Thymus (tissue), 11 donors: ENCODE measurements at regions not wholly inside any gene's neighbourhood (a gene's known extent, or its start where the extent isn't known, plus 50 kb on each side); places are given as distances from the start of the nearest gene placed in this dataset.

Experiments used
- DNase-seq, 9 donors: peaks; one replicate each; pipeline ENCODE4 v3.0.0-alpha.2; 2013; ENCODE audit warnings: low spot score in 9 of 9, low read depth in 6 of 9, missing footprints in 1 of 9
- H3K27ac ChIP-seq, 2 donors: one replicate each; pipeline ENCODE4 v1.5.1; 2013; ENCODE audit warnings: control low read depth in 1 of 2, low read depth in 1 of 2, low read length in 1 of 2, mild to moderate bottlenecking in 1 of 2, moderate library complexity in 1 of 2
- H3K27me3 ChIP-seq, 2 donors: one replicate each; pipeline ENCODE4 v1.5.1; 2013; ENCODE audit warnings: low read length in 1 of 2; ENCODE audit not compliant: control insufficient read depth in 2 of 2, insufficient read depth in 1 of 2
- H3K36me3 ChIP-seq, 2 donors: one replicate each; pipeline ENCODE4 v1.5.1; 2013; ENCODE audit warnings: low read length in 1 of 2, mild to moderate bottlenecking in 1 of 2, moderate library complexity in 1 of 2; ENCODE audit not compliant: control insufficient read depth in 2 of 2, insufficient read depth in 2 of 2
- H3K4me1 ChIP-seq, 2 donors: one replicate each; pipeline ENCODE4 v1.5.1; 2013; ENCODE audit warnings: low read length in 2 of 2; ENCODE audit not compliant: control insufficient read depth in 2 of 2, insufficient read depth in 2 of 2
- H3K4me3 ChIP-seq, 2 donors: one replicate each; pipeline ENCODE4 v1.5.1; 2013; ENCODE audit warnings: low read length in 2 of 2, control low read depth in 1 of 2, mild to moderate bottlenecking in 1 of 2
- H3K9me3 ChIP-seq, 2 donors: one replicate each; pipeline ENCODE4 v1.5.1; 2013; ENCODE audit warnings: low read length in 1 of 2, mild to moderate bottlenecking in 1 of 2; ENCODE audit not compliant: control insufficient read depth in 2 of 2, insufficient read depth in 1 of 2
- WGBS: extraction: QIAGEN DNeasy Blood & Tissue Kit; methylation state at CpG from one replicate; pipeline ENCODE4 v1.1.7; 2013; 5-methylcytosine and 5-hydroxymethylcytosine counted together
- donor health status: healthy.

DNA sequence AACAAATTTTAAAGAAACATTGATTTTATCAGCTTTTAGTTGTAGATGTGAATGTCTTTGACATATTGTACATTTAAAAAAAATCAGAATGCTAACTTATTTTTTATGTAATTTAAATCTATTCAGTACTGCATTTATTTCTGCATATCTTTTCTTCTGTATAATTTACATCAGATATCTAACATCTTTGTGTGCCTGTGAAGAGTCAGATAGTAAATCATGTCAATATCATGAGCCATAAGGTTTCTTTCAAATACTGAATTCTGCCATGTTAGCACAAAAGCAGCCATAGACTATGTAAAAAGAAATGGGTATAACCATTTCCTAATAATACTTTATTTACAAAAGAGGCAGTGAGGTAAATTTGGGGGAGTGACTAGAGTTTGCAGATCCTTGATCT, 1829.2 kb downstream of the NCAM2 start:
- Histone ChIP-seq H3K4me1 (no peaks in the 10 kb centered on the region), H3K9me3 (peaks cover 0 to 10% of the 10 kb centered on the region in 2 donors), H3K27ac (no peak overlapping the region), H3K36me3 (no peaks in the 10 kb centered on the region), H3K27me3 (no peaks in the 10 kb centered on the region), H3K4me3 (no peak overlapping the region)
- DNase-seq: no peak

DNA sequence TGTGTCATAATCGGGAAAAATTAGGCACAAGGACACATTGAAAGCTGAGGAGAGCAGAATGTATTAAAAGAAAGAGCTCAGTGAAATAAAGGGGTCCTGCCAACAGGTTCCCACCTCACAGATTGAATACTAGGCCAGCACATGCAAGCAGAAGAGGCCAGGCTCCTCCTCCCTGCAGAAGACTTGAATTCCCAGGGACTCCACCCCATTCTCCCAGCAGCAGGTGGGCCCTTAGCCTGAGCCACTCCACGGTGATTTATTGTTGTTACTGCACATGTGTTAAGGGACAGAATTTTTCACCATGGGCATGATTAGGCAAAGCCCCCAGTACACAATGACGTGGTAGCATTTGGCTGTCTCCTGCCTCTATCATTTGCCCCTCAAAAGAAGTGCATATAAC, 1844.7 kb downstream of the NCAM2 start:
- DNase-seq: no peak
- H3K9me3 ChIP-seq: peaks cover 0 to 7% of the 10 kb centered on the region in 2 donors
- 81% methylated on average over 3 of the region's 3 CpGs for WGBS
- no peak overlapping the region for H3K4me3 ChIP-seq
- H3K36me3 ChIP-seq: no peaks in the 10 kb centered on the region
- no peak overlapping the region for H3K27ac ChIP-seq
- no peaks in the 10 kb centered on the region for H3K4me1 ChIP-seq
- H3K27me3 ChIP-seq: no peaks in the 10 kb centered on the region

DNA sequence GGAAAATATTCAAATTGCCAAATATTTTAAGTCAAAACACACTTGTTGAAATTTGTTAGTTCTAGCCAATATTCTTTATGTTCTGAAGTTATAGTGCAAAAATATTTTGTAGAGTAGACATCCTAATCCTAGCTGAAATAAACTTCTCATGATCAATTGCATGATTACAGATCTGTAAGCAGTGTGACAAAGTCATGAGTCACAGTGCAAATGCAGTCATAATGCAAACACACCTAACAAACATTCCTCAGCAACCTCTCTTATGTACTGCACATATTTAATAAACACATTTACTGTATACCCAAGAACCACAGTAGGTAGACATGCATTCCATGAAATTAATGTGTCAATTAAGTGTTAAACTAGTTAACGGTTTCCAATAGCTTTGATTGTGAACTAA, 1857.4 kb downstream of the NCAM2 start:
- H3K4me1 ChIP-seq: no peaks in the 10 kb centered on the region
- WGBS: 91% methylated on average over 1 of the region's 1 CpG
- no peak overlapping the region for H3K4me3 ChIP-seq
- H3K27me3 ChIP-seq: no peaks in the 10 kb centered on the region
- peaks cover 0 to 4% of the 10 kb centered on the region in 2 donors for H3K9me3 ChIP-seq
- DNase-seq: no peak
- H3K27ac ChIP-seq: no peak overlapping the region
- no peaks in the 10 kb centered on the region for H3K36me3 ChIP-seq

DNA sequence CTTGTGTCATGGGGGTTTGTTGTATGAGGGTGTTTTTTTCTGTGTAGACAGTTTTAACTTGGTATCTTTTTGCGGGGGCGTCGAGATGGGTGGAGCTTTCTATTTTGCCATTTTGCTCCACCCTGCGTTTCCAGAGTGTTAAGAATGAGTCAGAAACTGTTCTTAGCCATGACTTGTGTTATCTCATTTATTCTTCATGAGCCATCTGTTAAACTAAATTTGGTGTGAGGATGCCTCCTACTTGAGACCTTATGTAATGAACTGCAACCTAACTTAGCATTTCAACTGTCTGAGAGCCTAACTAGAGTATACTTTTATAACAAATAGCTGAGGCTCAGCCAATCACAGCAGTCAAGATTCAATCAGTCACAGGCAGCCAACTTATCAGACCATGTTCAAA, 1873.5 kb downstream of the NCAM2 start:
- Histone ChIP-seq H3K4me3 (no peak overlapping the region), H3K4me1 (no peaks in the 10 kb centered on the region), H3K27ac (no peak overlapping the region), H3K27me3 (no peaks in the 10 kb centered on the region), H3K36me3 (no peaks in the 10 kb centered on the region), H3K9me3 (no peaks in the 10 kb centered on the region)
- whole genome bisulfite sequencing: 93% methylated on average over 4 of the region's 4 CpGs
- DNase-seq: no peak

DNA sequence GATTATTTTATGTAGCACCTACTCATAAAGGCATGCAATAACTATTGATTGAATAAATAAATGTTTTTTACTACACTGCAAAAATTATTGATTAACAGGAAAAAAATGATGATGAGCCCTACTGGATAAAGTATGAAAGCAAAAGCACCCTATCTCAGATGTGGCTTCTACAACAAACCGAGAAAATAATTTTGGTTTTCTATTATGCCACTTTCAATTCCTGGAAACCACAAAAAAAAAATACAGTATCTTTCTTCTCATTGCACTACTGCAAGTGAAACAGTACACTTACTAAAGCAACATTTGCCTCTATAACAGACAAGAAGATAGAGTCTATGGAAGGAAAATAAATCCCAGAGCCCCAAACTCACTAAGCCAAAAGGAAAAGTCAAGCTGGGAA, 1882.4 kb downstream of the NCAM2 start:
- WGBS: 28% methylated on average over 1 of the region's 1 CpG
- no peak overlapping the region for H3K4me3 ChIP-seq
- no peaks in the 10 kb centered on the region for H3K4me1 ChIP-seq
- no peaks in the 10 kb centered on the region for H3K9me3 ChIP-seq
- H3K36me3 ChIP-seq: no peaks in the 10 kb centered on the region
- H3K27ac ChIP-seq: no peak overlapping the region
- peak in 1 of 9 donors; percentile 11 for DNase-seq
- no peaks in the 10 kb centered on the region for H3K27me3 ChIP-seq

DNA sequence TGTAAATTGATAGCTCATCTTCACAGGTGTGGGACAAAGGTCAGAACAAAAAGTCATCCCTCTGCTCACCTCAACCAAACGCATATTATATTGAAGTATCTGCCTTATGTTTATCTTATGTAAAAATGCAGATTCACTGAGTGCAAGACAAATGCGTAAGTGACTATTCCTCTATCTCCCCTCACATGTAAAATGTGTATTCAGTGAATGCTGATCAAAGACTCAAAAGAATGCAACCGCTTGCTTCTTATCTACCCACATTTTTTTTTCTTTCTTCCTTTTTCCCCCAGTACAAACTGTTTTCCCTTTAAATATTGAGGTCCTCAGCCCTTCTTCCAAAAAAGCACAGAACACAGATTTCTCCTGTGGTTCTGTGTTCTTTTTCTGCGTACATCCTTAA, 1882.9 kb downstream of the NCAM2 start:
- Histone ChIP-seq H3K4me1 (no peaks in the 10 kb centered on the region), H3K27ac (no peak overlapping the region), H3K27me3 (no peaks in the 10 kb centered on the region), H3K4me3 (no peak overlapping the region), H3K9me3 (no peaks in the 10 kb centered on the region), H3K36me3 (no peaks in the 10 kb centered on the region)
- no peak for DNase-seq
- WGBS: 79% methylated on average over 4 of the region's 4 CpGs

DNA sequence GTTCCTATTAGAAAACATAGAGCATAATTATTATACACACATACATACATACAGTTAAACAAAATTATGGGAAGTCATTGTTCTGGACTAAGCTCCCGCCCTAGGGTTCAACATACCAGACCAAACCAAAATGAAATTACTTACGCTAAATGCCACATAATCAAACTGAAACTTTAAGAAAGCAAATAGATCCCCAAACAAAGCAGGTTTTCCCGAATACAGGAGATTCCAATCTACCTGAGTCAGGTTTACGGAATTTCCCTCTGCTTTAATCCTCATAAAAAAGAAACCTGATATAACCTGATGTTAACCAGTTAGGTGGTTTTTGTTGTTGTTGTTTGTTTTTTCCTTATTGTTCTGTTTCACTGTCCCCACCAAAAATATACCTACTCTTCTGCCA, 1886.9 kb downstream of the NCAM2 start:
- DNase-seq: no peak
- Histone ChIP-seq H3K27ac (no peak overlapping the region), H3K4me1 (no peaks in the 10 kb centered on the region), H3K9me3 (no peaks in the 10 kb centered on the region), H3K36me3 (no peaks in the 10 kb centered on the region), H3K27me3 (no peaks in the 10 kb centered on the region), H3K4me3 (no peak overlapping the region)
- WGBS: 94% methylated on average over 4 of the region's 4 CpGs

DNA sequence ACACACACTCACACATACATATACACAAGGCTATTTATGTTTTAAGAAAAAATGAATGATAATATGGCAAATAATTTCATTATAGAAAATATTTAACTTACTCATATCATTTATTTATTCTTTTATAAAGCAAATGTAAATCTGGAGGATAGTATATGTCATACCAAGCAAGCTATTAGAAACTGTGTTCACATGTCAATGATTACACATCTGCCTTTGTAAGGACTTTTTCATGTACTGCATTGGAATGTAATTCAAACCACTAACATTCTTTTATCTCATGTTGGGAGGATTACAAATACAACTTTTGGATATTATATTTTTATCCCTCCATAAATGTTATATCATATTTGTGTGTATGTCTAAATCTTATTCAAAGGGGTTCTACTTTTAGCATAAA, 1887.4 kb downstream of the NCAM2 start:
- Histone ChIP-seq H3K4me3 (no peak overlapping the region), H3K27ac (no peak overlapping the region), H3K36me3 (no peaks in the 10 kb centered on the region), H3K9me3 (no peaks in the 10 kb centered on the region), H3K27me3 (no peaks in the 10 kb centered on the region), H3K4me1 (no peaks in the 10 kb centered on the region)
- DNase-seq: no peak

DNA sequence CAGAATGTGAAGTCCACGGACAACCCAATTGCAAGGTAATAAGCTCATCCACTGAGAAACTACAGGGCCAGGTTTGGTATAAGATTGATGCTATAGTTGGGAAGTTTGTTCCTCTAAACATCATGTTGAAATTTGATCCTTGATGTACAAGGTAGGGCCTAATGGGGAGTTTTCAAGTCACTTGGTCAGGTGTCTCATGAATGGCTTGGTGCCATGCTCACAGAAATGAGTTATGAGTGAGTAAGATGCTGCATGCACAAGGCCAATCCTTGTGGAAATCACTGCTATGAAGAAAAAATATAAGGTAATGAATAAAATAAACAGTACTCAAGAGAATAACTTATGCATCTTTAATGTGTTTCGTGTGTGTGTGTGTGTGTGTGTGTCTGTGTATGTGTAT, 1891.2 kb downstream of the NCAM2 start:
- H3K4me1 ChIP-seq: no peaks in the 10 kb centered on the region
- H3K27me3 ChIP-seq: no peaks in the 10 kb centered on the region
- DNase-seq: no peak
- H3K36me3 ChIP-seq: no peaks in the 10 kb centered on the region
- no peak overlapping the region for H3K4me3 ChIP-seq
- H3K9me3 ChIP-seq: no peaks in the 10 kb centered on the region
- WGBS: 92% methylated on average over 2 of the region's 2 CpGs
- H3K27ac ChIP-seq: no peak overlapping the region

DNA sequence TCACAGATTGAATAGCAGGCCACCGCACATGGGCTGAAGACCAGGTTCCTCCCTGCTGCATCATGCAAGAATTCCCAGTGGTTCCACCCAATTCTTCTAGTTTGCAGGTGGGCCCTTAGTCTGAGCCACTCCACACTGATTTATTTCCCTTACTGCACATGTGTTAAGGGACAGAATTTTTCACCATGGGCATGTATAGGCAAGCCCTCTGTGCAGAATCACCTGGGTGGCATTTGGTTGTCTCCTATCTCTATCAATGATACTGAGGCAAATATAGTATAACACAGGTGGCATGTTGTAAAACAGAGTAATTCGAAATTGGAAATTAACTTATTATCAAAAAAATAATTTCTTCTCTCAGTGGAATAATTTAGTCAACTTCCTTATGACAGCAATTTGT, 1892.4 kb downstream of the NCAM2 start:
- Histone ChIP-seq H3K9me3 (no peaks in the 10 kb centered on the region), H3K27me3 (no peaks in the 10 kb centered on the region), H3K4me1 (no peaks in the 10 kb centered on the region), H3K36me3 (no peaks in the 10 kb centered on the region), H3K4me3 (no peak overlapping the region), H3K27ac (no peak overlapping the region)
- WGBS: 90% methylated on average over 2 of the region's 2 CpGs
- DNase-seq: no peak
